Liver (tissue), 8 donors: ENCODE measurements at regions not wholly inside any gene's neighbourhood (a gene's known extent, or its start where the extent isn't known, plus 50 kb on each side); places are given as distances from the start of the nearest gene placed in this dataset.
"Not testable (repeated sequence)": the region's sequence is repeated elsewhere in the genome, so short reads cannot be mapped to it uniquely, and the experiment has no call there.

ENCODE experiments used
- DNase-seq: peaks from one replicate; pipeline ENCODE4 v3.0.0-alpha.2; 2017; ENCODE audit warnings: low spot score
- H3K27ac ChIP-seq, 2 donors: one replicate each; pipeline ENCODE4 v1.7.0; 2013; ENCODE audit warnings: inconsistent platforms in 2 of 2, low read length in 2 of 2, control low read depth in 1 of 2, low read depth in 1 of 2, mild to moderate bottlenecking in 1 of 2
- H3K27me3 ChIP-seq, 4 donors: one replicate each; pipeline versions ENCODE4 v1.6.1 to v1.7.0; 2013; ENCODE audit warnings: low read length in 3 of 4, inconsistent platforms in 1 of 4, mild to moderate bottlenecking in 1 of 4, moderate library complexity in 1 of 4; ENCODE audit not compliant: control insufficient read depth in 4 of 4, insufficient read depth in 4 of 4
- H3K36me3 ChIP-seq, 4 donors: one replicate each; pipeline versions ENCODE4 v1.6.1 to v1.7.0; 2013; ENCODE audit warnings: low read length in 3 of 4, mild to moderate bottlenecking in 3 of 4, low read depth in 1 of 4, moderate library complexity in 1 of 4; ENCODE audit not compliant: control insufficient read depth in 4 of 4, insufficient read depth in 3 of 4
- H3K4me1 ChIP-seq, 4 donors: one replicate each; pipeline versions ENCODE4 v1.6.1 to v1.7.0; 2013; ENCODE audit warnings: low read length in 3 of 4, mild to moderate bottlenecking in 3 of 4, moderate library complexity in 1 of 4; ENCODE audit not compliant: control insufficient read depth in 4 of 4, insufficient read depth in 4 of 4
- H3K4me3 ChIP-seq, 3 donors: one replicate each; pipeline versions ENCODE4 v1.6.1 to v1.7.0; 2013; ENCODE audit warnings: low read length in 3 of 3, control low read depth in 1 of 3, low read depth in 1 of 3, mild to moderate bottlenecking in 1 of 3
- H3K9ac ChIP-seq, 2 donors: one replicate each; pipeline ENCODE4 v1.7.0; 2013; ENCODE audit warnings: low read length in 2 of 2, mild to moderate bottlenecking in 2 of 2, moderate library complexity in 2 of 2, control low read depth in 1 of 2, low read depth in 1 of 2
- H3K9me3 ChIP-seq, 4 donors: one replicate each; pipeline versions ENCODE4 v1.6.1 to v1.7.0; 2013; ENCODE audit warnings: low read length in 3 of 4; ENCODE audit not compliant: control insufficient read depth in 4 of 4
- EGR1 ChIP-seq, 2 donors: IDR thresholded peaks; 2 replicates each; pipeline ENCODE4 v1.6.1; 2016 to 2018; ENCODE audit warnings: antibody characterized with exemption in 2 of 2, low read depth in 2 of 2
- FOXA1 ChIP-seq: IDR thresholded peaks from 2 replicates; pipeline ENCODE4 v1.6.1; 2016; ENCODE audit warnings: antibody characterized with exemption
- FOXA2 ChIP-seq: IDR thresholded peaks from 2 replicates; pipeline ENCODE4 v1.6.1; 2016; ENCODE audit warnings: antibody characterized with exemption
- GABPA ChIP-seq, 2 donors: IDR thresholded peaks in 1 of 2; conservative IDR thresholded peaks in 1 of 2; 2 replicates each; pipeline ENCODE4 v1.6.1; 2016; ENCODE audit warnings: antibody characterized with exemption in 2 of 2, mild to moderate bottlenecking in 1 of 2, moderate library complexity in 1 of 2
- HNF4A ChIP-seq, 2 donors: conservative IDR thresholded peaks; 2 replicates each; pipeline ENCODE4 v1.6.1; 2016; ENCODE audit warnings: antibody characterized with exemption in 2 of 2, mild to moderate bottlenecking in 2 of 2
- HNF4G ChIP-seq: IDR thresholded peaks from 2 replicates; pipeline ENCODE4 v1.6.1; 2016; ENCODE audit warnings: antibody characterized with exemption
- JUND ChIP-seq, 2 donors: IDR thresholded peaks; 2 replicates each; pipeline ENCODE4 v1.6.1; 2016; ENCODE audit warnings: antibody characterized with exemption in 2 of 2
- NR2F2 ChIP-seq: IDR thresholded peaks from 2 replicates; pipeline ENCODE4 v1.6.1; 2016; ENCODE audit warnings: antibody characterized with exemption
- RAD21 ChIP-seq, 2 donors: IDR thresholded peaks; 2 replicates each; pipeline ENCODE4 v1.6.1; 2016; ENCODE audit warnings: antibody characterized with exemption in 2 of 2, mild to moderate bottlenecking in 2 of 2
- RXRA ChIP-seq, 2 donors: IDR thresholded peaks; 2 replicates each; pipeline ENCODE4 v1.6.1; 2017 to 2018; ENCODE audit warnings: antibody characterized with exemption in 2 of 2, mild to moderate bottlenecking in 1 of 2
- SP1 ChIP-seq: IDR thresholded peaks from 2 replicates; pipeline ENCODE4 v1.6.1; 2018; ENCODE audit warnings: antibody characterized with exemption, mild to moderate bottlenecking
- TAF1 ChIP-seq: conservative IDR thresholded peaks from 2 replicates; pipeline ENCODE4 v1.6.1; 2016; ENCODE audit warnings: antibody characterized with exemption, mild to moderate bottlenecking
- YY1 ChIP-seq: IDR thresholded peaks from 2 replicates; pipeline ENCODE4 v1.6.1; 2016; ENCODE audit warnings: antibody characterized with exemption, mild to moderate bottlenecking
- WGBS: extraction: QIAGEN DNeasy Blood & Tissue Kit; methylation state at CpG from one replicate; pipeline ENCODE4 v1.1.7; 2013; 5-methylcytosine and 5-hydroxymethylcytosine counted together
- TF ChIP-seq, protein P1 (sequence below): fragments of 150-350 bp; IDR thresholded peaks from 2 replicates; pipeline ENCODE4 v1.5.1; 2017; ENCODE audit warnings: improper control_type of control experiment, low read depth, low read length; ENCODE audit not compliant: missing input control
- TF ChIP-seq, protein P2 (sequence below): IDR thresholded peaks from 2 replicates; pipeline ENCODE4 v1.6.1; 2016; ENCODE audit warnings: antibody characterized with exemption
- TF ChIP-seq, protein P3 (sequence below): IDR thresholded peaks from 2 replicates; pipeline ENCODE4 v1.6.1; 2016; ENCODE audit warnings: antibody characterized with exemption
- TF ChIP-seq, protein P4 (sequence below): IDR thresholded peaks from 2 replicates; pipeline ENCODE4 v1.6.1; 2016; ENCODE audit warnings: antibody characterized with exemption, mild to moderate bottlenecking
- TF ChIP-seq, protein P5 (sequence below): IDR thresholded peaks from 2 replicates; pipeline ENCODE4 v1.6.1; 2016; ENCODE audit warnings: antibody characterized with exemption
- donor health status: healthy.
- donor health status: healthy.
- donor health status: healthy.
- donor health status: healthy.
- donor health status: healthy.

DNA sequence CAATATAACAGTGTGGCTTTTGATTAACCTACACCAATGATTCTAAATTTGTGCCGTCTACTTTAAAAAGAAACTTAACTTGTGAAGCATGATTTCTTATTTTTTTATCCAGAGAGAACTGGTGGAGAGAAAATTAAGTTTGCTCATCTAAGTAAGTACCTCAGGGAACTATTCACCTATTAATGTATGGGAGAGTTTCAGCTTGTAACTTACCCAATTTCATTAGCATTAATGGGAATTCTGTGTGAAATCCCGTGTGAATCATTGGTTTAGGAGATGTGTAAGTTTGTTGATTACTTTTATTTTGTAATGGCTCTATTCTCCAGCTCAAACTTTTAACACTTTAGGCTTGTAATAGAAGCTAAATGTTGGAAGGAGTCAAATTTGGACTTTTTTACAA is 1061.5 kb downstream of the TDRD15 start:
- H3K36me3 ChIP-seq, result no peaks in the 10 kb centered on the region
- TF ChIP-seq HNF4G (no peak), SP1 (no peak), TAF1 (no peak), YY1 (no peak), JUND (IDR thresholded peaks at IDR 0.05) (no peak), GABPA (IDR thresholded peaks at IDR 0.05 in 1 of 2, conservative IDR thresholded peaks at IDR 0.05 in 1 of 2) (no peak), EGR1 (IDR thresholded peaks at IDR 0.05; ENCODE audit: low read depth in 2 of 2) (no peak), RXRA (IDR thresholded peaks at IDR 0.05) (no peak), FOXA2 (no peak), NR2F2 (no peak), RAD21 (IDR thresholded peaks at IDR 0.05) (no peak), HNF4A (conservative IDR thresholded peaks at IDR 0.05) (no peak), FOXA1 (no peak)
- TF ChIP-seq, protein P1, sequence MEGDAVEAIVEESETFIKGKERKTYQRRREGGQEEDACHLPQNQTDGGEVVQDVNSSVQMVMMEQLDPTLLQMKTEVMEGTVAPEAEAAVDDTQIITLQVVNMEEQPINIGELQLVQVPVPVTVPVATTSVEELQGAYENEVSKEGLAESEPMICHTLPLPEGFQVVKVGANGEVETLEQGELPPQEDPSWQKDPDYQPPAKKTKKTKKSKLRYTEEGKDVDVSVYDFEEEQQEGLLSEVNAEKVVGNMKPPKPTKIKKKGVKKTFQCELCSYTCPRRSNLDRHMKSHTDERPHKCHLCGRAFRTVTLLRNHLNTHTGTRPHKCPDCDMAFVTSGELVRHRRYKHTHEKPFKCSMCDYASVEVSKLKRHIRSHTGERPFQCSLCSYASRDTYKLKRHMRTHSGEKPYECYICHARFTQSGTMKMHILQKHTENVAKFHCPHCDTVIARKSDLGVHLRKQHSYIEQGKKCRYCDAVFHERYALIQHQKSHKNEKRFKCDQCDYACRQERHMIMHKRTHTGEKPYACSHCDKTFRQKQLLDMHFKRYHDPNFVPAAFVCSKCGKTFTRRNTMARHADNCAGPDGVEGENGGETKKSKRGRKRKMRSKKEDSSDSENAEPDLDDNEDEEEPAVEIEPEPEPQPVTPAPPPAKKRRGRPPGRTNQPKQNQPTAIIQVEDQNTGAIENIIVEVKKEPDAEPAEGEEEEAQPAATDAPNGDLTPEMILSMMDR, result no peak
- TF ChIP-seq, protein P2, sequence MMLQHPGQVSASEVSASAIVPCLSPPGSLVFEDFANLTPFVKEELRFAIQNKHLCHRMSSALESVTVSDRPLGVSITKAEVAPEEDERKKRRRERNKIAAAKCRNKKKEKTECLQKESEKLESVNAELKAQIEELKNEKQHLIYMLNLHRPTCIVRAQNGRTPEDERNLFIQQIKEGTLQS, result no peak
- TF ChIP-seq, protein P3, sequence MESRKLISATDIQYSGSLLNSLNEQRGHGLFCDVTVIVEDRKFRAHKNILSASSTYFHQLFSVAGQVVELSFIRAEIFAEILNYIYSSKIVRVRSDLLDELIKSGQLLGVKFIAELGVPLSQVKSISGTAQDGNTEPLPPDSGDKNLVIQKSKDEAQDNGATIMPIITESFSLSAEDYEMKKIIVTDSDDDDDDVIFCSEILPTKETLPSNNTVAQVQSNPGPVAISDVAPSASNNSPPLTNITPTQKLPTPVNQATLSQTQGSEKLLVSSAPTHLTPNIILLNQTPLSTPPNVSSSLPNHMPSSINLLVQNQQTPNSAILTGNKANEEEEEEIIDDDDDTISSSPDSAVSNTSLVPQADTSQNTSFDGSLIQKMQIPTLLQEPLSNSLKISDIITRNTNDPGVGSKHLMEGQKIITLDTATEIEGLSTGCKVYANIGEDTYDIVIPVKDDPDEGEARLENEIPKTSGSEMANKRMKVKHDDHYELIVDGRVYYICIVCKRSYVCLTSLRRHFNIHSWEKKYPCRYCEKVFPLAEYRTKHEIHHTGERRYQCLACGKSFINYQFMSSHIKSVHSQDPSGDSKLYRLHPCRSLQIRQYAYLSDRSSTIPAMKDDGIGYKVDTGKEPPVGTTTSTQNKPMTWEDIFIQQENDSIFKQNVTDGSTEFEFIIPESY, result no peak
- TF ChIP-seq, protein P4, sequence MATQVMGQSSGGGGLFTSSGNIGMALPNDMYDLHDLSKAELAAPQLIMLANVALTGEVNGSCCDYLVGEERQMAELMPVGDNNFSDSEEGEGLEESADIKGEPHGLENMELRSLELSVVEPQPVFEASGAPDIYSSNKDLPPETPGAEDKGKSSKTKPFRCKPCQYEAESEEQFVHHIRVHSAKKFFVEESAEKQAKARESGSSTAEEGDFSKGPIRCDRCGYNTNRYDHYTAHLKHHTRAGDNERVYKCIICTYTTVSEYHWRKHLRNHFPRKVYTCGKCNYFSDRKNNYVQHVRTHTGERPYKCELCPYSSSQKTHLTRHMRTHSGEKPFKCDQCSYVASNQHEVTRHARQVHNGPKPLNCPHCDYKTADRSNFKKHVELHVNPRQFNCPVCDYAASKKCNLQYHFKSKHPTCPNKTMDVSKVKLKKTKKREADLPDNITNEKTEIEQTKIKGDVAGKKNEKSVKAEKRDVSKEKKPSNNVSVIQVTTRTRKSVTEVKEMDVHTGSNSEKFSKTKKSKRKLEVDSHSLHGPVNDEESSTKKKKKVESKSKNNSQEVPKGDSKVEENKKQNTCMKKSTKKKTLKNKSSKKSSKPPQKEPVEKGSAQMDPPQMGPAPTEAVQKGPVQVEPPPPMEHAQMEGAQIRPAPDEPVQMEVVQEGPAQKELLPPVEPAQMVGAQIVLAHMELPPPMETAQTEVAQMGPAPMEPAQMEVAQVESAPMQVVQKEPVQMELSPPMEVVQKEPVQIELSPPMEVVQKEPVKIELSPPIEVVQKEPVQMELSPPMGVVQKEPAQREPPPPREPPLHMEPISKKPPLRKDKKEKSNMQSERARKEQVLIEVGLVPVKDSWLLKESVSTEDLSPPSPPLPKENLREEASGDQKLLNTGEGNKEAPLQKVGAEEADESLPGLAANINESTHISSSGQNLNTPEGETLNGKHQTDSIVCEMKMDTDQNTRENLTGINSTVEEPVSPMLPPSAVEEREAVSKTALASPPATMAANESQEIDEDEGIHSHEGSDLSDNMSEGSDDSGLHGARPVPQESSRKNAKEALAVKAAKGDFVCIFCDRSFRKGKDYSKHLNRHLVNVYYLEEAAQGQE, result no peak
- TF ChIP-seq, protein P5, sequence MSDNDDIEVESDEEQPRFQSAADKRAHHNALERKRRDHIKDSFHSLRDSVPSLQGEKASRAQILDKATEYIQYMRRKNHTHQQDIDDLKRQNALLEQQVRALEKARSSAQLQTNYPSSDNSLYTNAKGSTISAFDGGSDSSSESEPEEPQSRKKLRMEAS, result no peak
- H3K9ac ChIP-seq, result no peak overlapping the region
- H3K27me3 ChIP-seq, result no peaks in the 10 kb centered on the region
- no peak overlapping the region for H3K4me3 ChIP-seq
- no peak for DNase-seq
- H3K4me1 ChIP-seq, result no peaks in the 10 kb centered on the region
- H3K27ac ChIP-seq, result no peak overlapping the region
- no peaks in the 10 kb centered on the region for H3K9me3 ChIP-seq
- 82% methylated on average over 2 of the region's 2 CpGs for WGBS

DNA sequence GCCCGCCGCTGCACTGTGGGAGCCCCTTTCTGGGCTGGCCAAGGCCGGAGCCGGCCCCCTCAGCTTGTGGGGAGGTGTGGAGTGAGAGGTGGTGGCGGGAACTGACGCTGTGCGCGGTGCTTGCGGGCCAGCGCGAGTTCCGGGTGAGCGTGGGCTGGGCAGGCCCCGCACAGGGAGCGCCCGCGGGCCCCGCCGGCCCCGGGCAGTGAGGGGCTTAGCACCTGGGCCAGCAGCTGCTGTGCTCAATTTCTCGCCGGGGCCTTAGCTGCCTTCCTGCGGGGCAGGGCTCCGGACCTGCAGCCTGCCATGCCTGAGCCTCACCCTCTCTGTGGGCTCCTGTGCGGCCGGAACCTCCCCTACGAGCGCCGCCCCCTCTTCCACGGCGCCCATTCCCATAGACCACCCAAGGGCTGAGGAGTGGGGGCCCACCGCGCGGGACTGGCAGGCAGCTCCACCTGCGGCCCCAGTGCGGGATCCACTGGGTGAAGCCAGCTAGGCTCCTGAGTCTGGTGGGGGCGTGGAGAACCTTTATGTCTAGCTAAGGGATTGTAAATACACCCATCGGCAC is 1062.6 kb downstream of the TDRD15 start:
- 95% methylated on average over 38 of the region's 38 CpGs for WGBS
- H3K4me1 ChIP-seq, H3K9me3 ChIP-seq, H3K9ac ChIP-seq, H3K27ac ChIP-seq, H3K27me3 ChIP-seq, H3K4me3 ChIP-seq, DNase-seq, H3K36me3 ChIP-seq: not testable (repeated sequence)
